ENCODE measurements at regions not wholly inside any gene's neighbourhood (a gene's known extent, or its start where the extent isn't known, plus 50 kb on each side); places are given as distances from the start of the nearest gene placed in this dataset.
"Not testable (repeated sequence)": the region's sequence is repeated elsewhere in the genome, so short reads cannot be mapped to it uniquely, and the experiment has no call there.

- no peak for TF ChIP-seq CTCF (IDR thresholded peaks at IDR 0.05)
- ATAC-seq (no peak), DNase-seq (no peak)
- Histone ChIP-seq H3K9me3 (no peaks in the 10 kb centered on the region), H3K4me1 (no peaks in the 10 kb centered on the region), H3K36me3 (no peaks in the 10 kb centered on the region), H3K4me3 (no peak overlapping the region), H3K27me3 (no peaks in the 10 kb centered on the region), H3K27ac (no peak overlapping the region)
- intact Hi-C loops (cut with DNase I): no loop called here
These were observed 97.3 kb upstream of the PAXBP1 start for GRCh38 chr21:32868631-32869454.

- TF ChIP-seq CTCF (IDR thresholded peaks at IDR 0.05): no peak
- ATAC-seq: no peak
- Histone ChIP-seq H3K36me3 (no peaks in the 10 kb centered on the region), H3K4me1 (no peaks in the 10 kb centered on the region), H3K4me3 (no peak overlapping the region), H3K27me3 (no peaks in the 10 kb centered on the region), H3K9me3 (no peaks in the 10 kb centered on the region), H3K27ac (no peak overlapping the region)
- DNase-seq: no peak
- intact Hi-C loops (cut with DNase I): no loop called here
These were observed 97.9 kb upstream of the PAXBP1 start for GRCh38 chr21:32869459-32869858.

- no peaks in the 10 kb centered on the region for H3K27me3 ChIP-seq
- no peaks in the 10 kb centered on the region for H3K9me3 ChIP-seq
- no peak overlapping the region for H3K4me3 ChIP-seq
- H3K36me3 ChIP-seq: no peaks in the 10 kb centered on the region
- TF ChIP-seq CTCF (IDR thresholded peaks at IDR 0.05): no peak
- DNase-seq: no peak
- intact Hi-C loops (cut with DNase I): no loop called here
- H3K27ac ChIP-seq: no peak overlapping the region
- H3K4me1 ChIP-seq: no peaks in the 10 kb centered on the region
- no peak for ATAC-seq
These were observed 104.9 kb upstream of the PAXBP1 start for GRCh38 chr21:32876426-32876825.

- H3K27me3 ChIP-seq; ATAC-seq; H3K27ac ChIP-seq; DNase-seq; H3K9me3 ChIP-seq; H3K36me3 ChIP-seq; H3K4me3 ChIP-seq; H3K4me1 ChIP-seq; intact Hi-C loops (cut with DNase I): not testable (repeated sequence)
These were observed 106.3 kb upstream of the PAXBP1 start for GRCh38 chr21:32877888-32878287.

- Histone ChIP-seq H3K27me3 (no peaks in the 10 kb centered on the region), H3K27ac (no peak overlapping the region), H3K36me3 (no peaks in the 10 kb centered on the region), H3K4me3 (no peak overlapping the region), H3K9me3 (no peaks in the 10 kb centered on the region), H3K4me1 (no peaks in the 10 kb centered on the region)
- no peak for DNase-seq
- peak; percentile 84 for ATAC-seq
- intact Hi-C loops (cut with DNase I): no loop called here
- no peak for TF ChIP-seq CTCF (IDR thresholded peaks at IDR 0.05)
These were observed 107.1 kb upstream of the PAXBP1 start for GRCh38 chr21:32878661-32879060.

- no peak overlapping the region for H3K27ac ChIP-seq
- H3K36me3 ChIP-seq: no peaks in the 10 kb centered on the region
- DNase-seq (no peak), ATAC-seq (no peak)
- no peaks in the 10 kb centered on the region for H3K9me3 ChIP-seq
- TF ChIP-seq CTCF (IDR thresholded peaks at IDR 0.05): no peak
- H3K4me3 ChIP-seq: no peak overlapping the region
- no peaks in the 10 kb centered on the region for H3K4me1 ChIP-seq
- intact Hi-C loops (cut with DNase I): no loop called here
- no peaks in the 10 kb centered on the region for H3K27me3 ChIP-seq
These were observed 109.9 kb upstream of the PAXBP1 start for GRCh38 chr21:32881458-32881857.

Data from upper lobe of right lung (tissue), 1 donor.